ENCODE measurements at regions not wholly inside any gene's neighbourhood (a gene's known extent, or its start where the extent isn't known, plus 50 kb on each side); places are given as distances from the start of the nearest gene placed in this dataset.
"Not testable (repeated sequence)": the region's sequence is repeated elsewhere in the genome, so short reads cannot be mapped to it uniquely, and the experiment has no call there.

DNA sequence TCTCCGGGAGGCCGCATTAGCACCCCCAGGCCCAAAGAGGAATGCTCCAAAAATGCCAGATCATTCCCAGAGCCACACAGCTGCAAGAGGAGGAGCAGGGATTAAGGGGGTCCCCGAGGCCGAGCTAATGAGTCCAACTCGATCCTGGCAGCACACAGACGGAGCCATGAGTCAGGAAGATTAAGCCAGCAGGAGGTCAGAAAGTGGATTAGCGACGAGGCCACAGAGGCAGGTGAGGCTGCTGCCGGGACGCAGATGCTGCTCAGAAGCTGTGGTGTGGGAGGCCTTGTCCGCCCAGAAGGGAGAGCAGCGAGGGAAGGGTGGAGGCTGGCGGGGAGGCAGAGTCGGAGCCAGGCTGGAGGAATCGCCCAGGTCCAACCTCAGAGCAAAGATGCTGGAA lies 120.5 kb downstream of the SHANK2 start:
- Histone ChIP-seq H3K4me3 (no peak overlapping the region), H3K4me1 (replicated peaks in 1 of 2) (no peaks in the 10 kb centered on the region), H3K27ac (no peak overlapping the region), H3K27me3 (no peaks in the 10 kb centered on the region), H3K36me3 (replicated peaks in 1 of 2) (no peaks in the 10 kb centered on the region), H3K9me3 (replicated peaks in 1 of 3) (no peaks in the 10 kb centered on the region)
- intact Hi-C loops (cut with DNase I), result no loop called here
- 60 to 70% (median 65%) methylated on average over 14 to 15 of the region's 15 CpGs for WGBS, 4 donors
- TF ChIP-seq CTCF (IDR thresholded peaks at IDR 0.05), result no peak
- TF ChIP-seq POLR2A (IDR thresholded peaks at IDR 0.05), result no peak
- DNase-seq, result no peak

- H3K36me3 ChIP-seq (replicated peaks in 1 of 2), result no peaks in the 10 kb centered on the region
- no peak overlapping the region for H3K27ac ChIP-seq
- H3K4me1 ChIP-seq (replicated peaks in 1 of 2), result no peaks in the 10 kb centered on the region
- H3K27me3 ChIP-seq, result no peaks in the 10 kb centered on the region
- no peak for DNase-seq
- intact Hi-C loops (cut with DNase I), result no loop called here
- no peaks in the 10 kb centered on the region for H3K9me3 ChIP-seq (replicated peaks in 1 of 3)
- no peak for TF ChIP-seq CTCF (IDR thresholded peaks at IDR 0.05)
- 83 to 89% (median 85%) methylated on average over 8 of the region's 8 CpGs for WGBS, 4 donors
- no peak overlapping the region for H3K4me3 ChIP-seq
Measured at GRCh38 chr11:71130106-71130505, 122.3 kb downstream of the SHANK2 start.

- Histone ChIP-seq H3K27ac (no peak overlapping the region), H3K4me3 (no peak overlapping the region), H3K36me3 (replicated peaks in 1 of 2) (no peaks in the 10 kb centered on the region), H3K9me3 (replicated peaks in 1 of 3) (no peaks in the 10 kb centered on the region), H3K27me3 (no peaks in the 10 kb centered on the region), H3K4me1 (replicated peaks in 1 of 2) (no peaks in the 10 kb centered on the region)
- 67 to 84% (median 74%) methylated on average over 1 to 5 of the region's 5 CpGs for WGBS, 4 donors
- TF ChIP-seq CTCF (IDR thresholded peaks at IDR 0.05) (no peak), POLR2A (IDR thresholded peaks at IDR 0.05) (no peak)
- intact Hi-C loops (cut with DNase I), result no loop called here
- DNase-seq, result no peak
Measured at GRCh38 chr11:71129624-71130023, 122.8 kb downstream of the SHANK2 start.

DNA sequence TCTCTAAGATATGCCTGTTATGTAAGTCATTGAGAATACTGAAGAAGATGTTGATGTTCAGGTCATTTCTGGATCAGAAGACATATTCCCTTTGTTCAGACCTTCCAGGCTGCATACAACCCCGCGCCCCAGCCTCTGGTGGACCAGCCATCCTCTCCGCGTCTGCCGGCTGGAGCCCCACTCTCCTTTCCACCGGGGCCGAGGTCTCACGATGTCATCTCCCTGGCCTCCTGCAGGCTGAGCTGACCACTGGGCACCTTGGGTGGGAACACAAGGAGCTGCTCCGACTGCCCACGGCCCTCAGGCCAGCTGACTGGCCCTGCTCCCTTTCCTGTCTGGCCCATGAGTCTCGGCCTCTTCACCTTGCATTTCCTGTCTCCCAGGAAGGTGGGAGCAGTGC lies 124.6 kb downstream of the SHANK2 start:
- H3K27ac ChIP-seq, result no peak overlapping the region
- DNase-seq, result no peak
- intact Hi-C loops (cut with DNase I), result no loop called here
- H3K4me1 ChIP-seq (replicated peaks in 1 of 2), result no peaks in the 10 kb centered on the region
- no peaks in the 10 kb centered on the region for H3K27me3 ChIP-seq
- no peaks in the 10 kb centered on the region for H3K36me3 ChIP-seq (replicated peaks in 1 of 2)
- TF ChIP-seq POLR2A (IDR thresholded peaks at IDR 0.05), result no peak
- TF ChIP-seq CTCF (IDR thresholded peaks at IDR 0.05), result no peak
- 87 to 93% (median 90%) methylated on average over 10 to 11 of the region's 11 CpGs for WGBS, 4 donors
- H3K4me3 ChIP-seq, result no peak overlapping the region
- no peaks in the 10 kb centered on the region for H3K9me3 ChIP-seq (replicated peaks in 1 of 3)

- H3K4me3 ChIP-seq; H3K27me3 ChIP-seq; H3K36me3 ChIP-seq (replicated peaks in 1 of 2); H3K4me1 ChIP-seq (replicated peaks in 1 of 2); H3K9me3 ChIP-seq (replicated peaks in 1 of 3); DNase-seq; H3K27ac ChIP-seq; intact Hi-C loops (cut with DNase I): not testable (repeated sequence)
- 60 to 66% (median 62%) methylated on average over 5 of the region's 5 CpGs for WGBS, 4 donors
Measured at GRCh38 chr11:71126401-71126800, 126.0 kb downstream of the SHANK2 start.

All from adrenal gland (tissue), 9 donors.